Astrocyte of the cerebellum (primary cell): ENCODE measurements at regions not wholly inside any gene's neighbourhood (a gene's known extent, or its start where the extent isn't known, plus 50 kb on each side); places are given as distances from the start of the nearest gene placed in this dataset.

ENCODE experiments used
- DNase-seq: peaks from one replicate; pipeline ENCODE4 v3.0.0-alpha.2; 2011; ENCODE audit warnings: low read depth
- H3K4me3 ChIP-seq: 2 replicates; pipeline ENCODE4 v1.5.1; 2011; ENCODE audit warnings: mild to moderate bottlenecking, low read depth, low read length, moderate library complexity
- CTCF ChIP-seq: IDR thresholded peaks from 2 replicates; pipeline ENCODE4 v1.5.1; 2012; ENCODE audit warnings: low read length, low read depth, moderate library complexity, mild to moderate bottlenecking; ENCODE audit errors: missing control alignments
- in situ Hi-C: cut with HindIII; loops from 2 replicates; pipeline ENCODE4 v1.10.0; 2017; ENCODE audit warnings: low sequenced_read_pairs

GRCh38 chr7:137097111-137097510 is 228.7 kb downstream of the CHRM2 start:
- no peak for TF ChIP-seq CTCF
- H3K4me3 ChIP-seq = no peak overlapping the region
- peak; percentile 18 for DNase-seq
- in situ Hi-C loops = no loop called here

- H3K4me3 ChIP-seq = no peak overlapping the region
- DNase-seq = no peak
- TF ChIP-seq CTCF = no peak
- in situ Hi-C loops = no loop called here
These were observed 228.2 kb downstream of the CHRM2 start for GRCh38 chr7:137096607-137097006.

- no peak overlapping the region for H3K4me3 ChIP-seq
- in situ Hi-C loops = no loop called here
- no peak for DNase-seq
- TF ChIP-seq CTCF = no peak
These were observed 224.7 kb downstream of the CHRM2 start for GRCh38 chr7:137093198-137093597.

- peak; percentile 45 for TF ChIP-seq CTCF
- in situ Hi-C loops = no loop called here
- no peak for DNase-seq
- H3K4me3 ChIP-seq = no peak overlapping the region
These were observed 222.9 kb downstream of the CHRM2 start for GRCh38 chr7:137091396-137091795.

GRCh38 chr7:137086896-137087295 is 218.4 kb downstream of the CHRM2 start:
- no peak overlapping the region for H3K4me3 ChIP-seq
- TF ChIP-seq CTCF = no peak
- DNase-seq = no peak
- in situ Hi-C loops = no loop called here

- H3K4me3 ChIP-seq = no peak overlapping the region
- in situ Hi-C loops = no loop called here
- DNase-seq = no peak
- no peak for TF ChIP-seq CTCF
These were observed 216.3 kb downstream of the CHRM2 start for GRCh38 chr7:137084607-137085380.
